Mammary epithelial cell (primary cell): ENCODE measurements at regions not wholly inside any gene's neighbourhood (a gene's known extent, or its start where the extent isn't known, plus 50 kb on each side); places are given as distances from the start of the nearest gene placed in this dataset.

Source experiments
- EZH2 ChIP-seq: IDR thresholded peaks from 2 replicates; pipeline ENCODE4 v1.6.1; 2012; ENCODE audit warnings: low read length, inconsistent platforms, borderline replicate concordance
- TF ChIP-seq, protein P1 (sequence below), 2 donors: IDR thresholded peaks in 1 of 2; conservative IDR thresholded peaks in 1 of 2; 2 replicates each; pipeline ENCODE4 v1.5.1; 2011 to 2012; ENCODE audit warnings: inconsistent platforms in 2 of 2, low read length in 2 of 2, mild to moderate bottlenecking in 2 of 2, control low read depth in 1 of 2, low read depth in 1 of 2; ENCODE audit not compliant: insufficient read depth in 1 of 2; ENCODE audit errors: extremely low read depth in 1 of 2

DNA sequence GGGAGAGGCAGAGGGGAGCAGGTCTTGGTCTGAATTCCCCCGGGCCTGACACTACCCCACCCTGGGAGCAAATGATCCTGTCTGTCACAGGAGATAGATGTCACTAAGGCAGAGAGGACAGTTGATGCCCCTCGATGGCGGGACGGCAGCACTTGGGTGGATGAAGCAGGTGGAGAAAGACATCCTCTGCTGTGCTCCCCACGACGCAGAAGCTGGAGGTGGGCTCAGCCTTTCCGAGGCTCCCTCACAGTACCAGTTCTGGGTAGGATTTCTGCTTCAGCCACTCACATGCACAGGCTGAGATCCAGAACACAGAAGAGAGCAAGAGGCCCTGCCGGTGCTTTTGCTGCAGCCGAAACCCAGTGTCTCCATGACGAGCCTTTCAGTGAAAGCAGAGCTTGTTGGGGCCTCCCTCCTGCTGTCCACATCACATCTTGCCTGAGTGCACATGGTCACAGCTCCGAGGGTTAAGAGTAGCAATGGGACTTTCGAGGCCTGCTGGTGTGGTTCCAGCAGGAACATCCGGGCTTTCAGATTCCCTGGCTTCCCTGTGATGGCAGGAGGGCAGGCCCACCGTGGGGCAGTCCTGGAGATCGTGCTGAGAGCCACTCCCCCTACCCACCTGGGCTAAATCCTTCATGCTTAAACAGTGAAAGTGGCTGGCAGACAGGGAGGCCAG lies 107.3 kb upstream of the PRR20G start:
- TF ChIP-seq, protein P1, sequence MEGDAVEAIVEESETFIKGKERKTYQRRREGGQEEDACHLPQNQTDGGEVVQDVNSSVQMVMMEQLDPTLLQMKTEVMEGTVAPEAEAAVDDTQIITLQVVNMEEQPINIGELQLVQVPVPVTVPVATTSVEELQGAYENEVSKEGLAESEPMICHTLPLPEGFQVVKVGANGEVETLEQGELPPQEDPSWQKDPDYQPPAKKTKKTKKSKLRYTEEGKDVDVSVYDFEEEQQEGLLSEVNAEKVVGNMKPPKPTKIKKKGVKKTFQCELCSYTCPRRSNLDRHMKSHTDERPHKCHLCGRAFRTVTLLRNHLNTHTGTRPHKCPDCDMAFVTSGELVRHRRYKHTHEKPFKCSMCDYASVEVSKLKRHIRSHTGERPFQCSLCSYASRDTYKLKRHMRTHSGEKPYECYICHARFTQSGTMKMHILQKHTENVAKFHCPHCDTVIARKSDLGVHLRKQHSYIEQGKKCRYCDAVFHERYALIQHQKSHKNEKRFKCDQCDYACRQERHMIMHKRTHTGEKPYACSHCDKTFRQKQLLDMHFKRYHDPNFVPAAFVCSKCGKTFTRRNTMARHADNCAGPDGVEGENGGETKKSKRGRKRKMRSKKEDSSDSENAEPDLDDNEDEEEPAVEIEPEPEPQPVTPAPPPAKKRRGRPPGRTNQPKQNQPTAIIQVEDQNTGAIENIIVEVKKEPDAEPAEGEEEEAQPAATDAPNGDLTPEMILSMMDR (conservative IDR thresholded peaks at IDR 0.05 in 1 of 2, IDR thresholded peaks at IDR 0.05 in 1 of 2; ENCODE audit: extremely low read depth in 1 of 2, insufficient read depth in 1 of 2, low read depth in 1 of 2, low read length in 2 of 2) = no peak
- no peak for TF ChIP-seq EZH2
